NB4 (cell line): ENCODE measurements at regions not wholly inside any gene's neighbourhood (a gene's known extent, or its start where the extent isn't known, plus 50 kb on each side); places are given as distances from the start of the nearest gene placed in this dataset.
A peak's percentile ranks its signal among the peaks of the same experiment; 100 is the strongest.

Experiments
- DNase-seq: peaks from one replicate; pipeline ENCODE4 v3.0.0; 2010; ENCODE audit warnings: low read depth
- H3K4me3 ChIP-seq: one replicate; pipeline ENCODE4 v1.5.1; 2011; ENCODE audit warnings: mild to moderate bottlenecking, low read depth, low read length, moderate library complexity
- CTCF ChIP-seq: IDR thresholded peaks from one replicate; pipeline ENCODE4 v1.5.1; 2012; ENCODE audit warnings: low read depth, low read length
- MAX ChIP-seq: IDR thresholded peaks from 2 replicates; pipeline ENCODE4 v1.6.1; 2011; ENCODE audit warnings: low read depth, low read length
- MYC ChIP-seq: IDR thresholded peaks from 2 replicates; pipeline ENCODE4 v1.6.1; 2011; ENCODE audit warnings: low read depth, low read length
- POLR2A ChIP-seq: IDR thresholded peaks from 2 replicates; pipeline ENCODE4 v1.6.1; 2011; ENCODE audit warnings: mild to moderate bottlenecking; ENCODE audit not compliant: insufficient read length; ENCODE audit errors: extremely low read depth

- H3K4me3 ChIP-seq, result no peak overlapping the region
- DNase-seq, result no peak
- no peak for TF ChIP-seq MAX
- TF ChIP-seq POLR2A, result no peak
- TF ChIP-seq CTCF, result no peak
- no peak for TF ChIP-seq MYC
These were observed 69.6 kb upstream of the PCDH20 start for GRCh38 chr13:61485128-61485765.

- no peak for DNase-seq
- TF ChIP-seq MYC, result no peak
- no peak for TF ChIP-seq CTCF
- no peak for TF ChIP-seq MAX
- no peak for TF ChIP-seq POLR2A
- H3K4me3 ChIP-seq, result no peak overlapping the region
These were observed 62.0 kb upstream of the PCDH20 start for GRCh38 chr13:61477619-61478018.

GRCh38 chr13:61470786-61471185, 55.1 kb upstream of the PCDH20 start:
- no peak overlapping the region for H3K4me3 ChIP-seq
- no peak for TF ChIP-seq MAX
- TF ChIP-seq MYC, result no peak
- no peak for TF ChIP-seq POLR2A
- TF ChIP-seq CTCF, result no peak
- no peak for DNase-seq

- peak; percentile 17 for TF ChIP-seq CTCF
- TF ChIP-seq POLR2A, result no peak
- DNase-seq, result peak; percentile 17
These were observed 50.6 kb upstream of the PCDH20 start for GRCh38 chr13:61466280-61466679.

More at GRCh38 chr13:61466280-61466679, 50.6 kb upstream of the PCDH20 start:
- H3K4me3 ChIP-seq, result no peak overlapping the region
